ENCODE measurements at regions not wholly inside any gene's neighbourhood (a gene's known extent, or its start where the extent isn't known, plus 50 kb on each side); places are given as distances from the start of the nearest gene placed in this dataset.

DNA sequence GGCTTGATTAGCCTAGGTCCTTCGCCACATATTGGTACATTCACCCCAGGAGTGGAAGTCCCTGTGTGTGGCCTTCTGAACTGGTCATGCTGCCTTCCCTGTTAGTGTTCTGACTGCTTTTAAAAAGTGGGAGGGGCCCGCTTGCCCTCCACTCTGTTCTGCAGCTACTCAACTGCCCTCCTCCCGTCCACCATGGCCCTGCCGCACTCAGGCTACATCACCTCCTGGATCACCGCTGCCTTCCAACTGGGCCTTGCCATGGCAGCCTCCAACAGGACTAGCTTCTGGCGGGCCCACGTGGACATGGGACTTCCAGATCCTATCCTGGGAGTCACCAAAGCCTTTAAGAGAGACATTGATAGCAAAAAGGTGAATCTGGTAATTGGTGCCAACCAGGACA lies 152.1 kb upstream of the USP24 start:
- WGBS = 90% methylated on average over 6 of the region's 7 CpGs
- intact Hi-C loops (cut with DNase I) = no loop called here
- H3K4me3 ChIP-seq = no peak overlapping the region
- H3K9me3 ChIP-seq = peaks cover 0 to 6% (median 0%) of the 10 kb centered on the region in 4 donors
- no peak overlapping the region for H3K27ac ChIP-seq (replicated peaks in 1 of 4)
- H3K4me1 ChIP-seq = peaks cover 8% of the 10 kb centered on the region in 4 donors
- no peaks in the 10 kb centered on the region for H3K27me3 ChIP-seq
- peak; percentile 66 for DNase-seq (ENCODE audit: extremely low spot score)
- no peaks in the 10 kb centered on the region for H3K36me3 ChIP-seq
- TF ChIP-seq POLR2A (IDR thresholded peaks at IDR 0.05; ENCODE audit: low read depth) = no peak
- TF ChIP-seq, protein P1, sequence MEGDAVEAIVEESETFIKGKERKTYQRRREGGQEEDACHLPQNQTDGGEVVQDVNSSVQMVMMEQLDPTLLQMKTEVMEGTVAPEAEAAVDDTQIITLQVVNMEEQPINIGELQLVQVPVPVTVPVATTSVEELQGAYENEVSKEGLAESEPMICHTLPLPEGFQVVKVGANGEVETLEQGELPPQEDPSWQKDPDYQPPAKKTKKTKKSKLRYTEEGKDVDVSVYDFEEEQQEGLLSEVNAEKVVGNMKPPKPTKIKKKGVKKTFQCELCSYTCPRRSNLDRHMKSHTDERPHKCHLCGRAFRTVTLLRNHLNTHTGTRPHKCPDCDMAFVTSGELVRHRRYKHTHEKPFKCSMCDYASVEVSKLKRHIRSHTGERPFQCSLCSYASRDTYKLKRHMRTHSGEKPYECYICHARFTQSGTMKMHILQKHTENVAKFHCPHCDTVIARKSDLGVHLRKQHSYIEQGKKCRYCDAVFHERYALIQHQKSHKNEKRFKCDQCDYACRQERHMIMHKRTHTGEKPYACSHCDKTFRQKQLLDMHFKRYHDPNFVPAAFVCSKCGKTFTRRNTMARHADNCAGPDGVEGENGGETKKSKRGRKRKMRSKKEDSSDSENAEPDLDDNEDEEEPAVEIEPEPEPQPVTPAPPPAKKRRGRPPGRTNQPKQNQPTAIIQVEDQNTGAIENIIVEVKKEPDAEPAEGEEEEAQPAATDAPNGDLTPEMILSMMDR (IDR thresholded peaks at IDR 0.05) = no peak
- TF ChIP-seq POLR2AphosphoS5 (IDR thresholded peaks at IDR 0.05) = no peak
- TF ChIP-seq EP300 (IDR thresholded peaks at IDR 0.05) = no peak

GRCh38 chr1:55364216-55364615 lies 149.1 kb upstream of the USP24 start:
- H3K27me3 ChIP-seq = no peaks in the 10 kb centered on the region
- DNase-seq (ENCODE audit: extremely low spot score) = no peak
- peaks cover 8% of the 10 kb centered on the region in 4 donors for H3K4me1 ChIP-seq
- no peak overlapping the region for H3K4me3 ChIP-seq
- H3K27ac ChIP-seq (replicated peaks in 1 of 4) = peak overlapping the region in 1 of 4 donors; percentile 50
- H3K9me3 ChIP-seq = peaks cover 0 to 6% (median 0%) of the 10 kb centered on the region in 4 donors
- no peak for TF ChIP-seq POLR2AphosphoS5 (IDR thresholded peaks at IDR 0.05)
- TF ChIP-seq POLR2A (IDR thresholded peaks at IDR 0.05; ENCODE audit: low read depth) = no peak
- TF ChIP-seq, protein P1 (IDR thresholded peaks at IDR 0.05) = no peak
- no peak for TF ChIP-seq EP300 (IDR thresholded peaks at IDR 0.05)
- intact Hi-C loops (cut with DNase I) = no loop called here
- H3K36me3 ChIP-seq = no peaks in the 10 kb centered on the region
- WGBS = 94% methylated on average over 3 of the region's 3 CpGs

DNA sequence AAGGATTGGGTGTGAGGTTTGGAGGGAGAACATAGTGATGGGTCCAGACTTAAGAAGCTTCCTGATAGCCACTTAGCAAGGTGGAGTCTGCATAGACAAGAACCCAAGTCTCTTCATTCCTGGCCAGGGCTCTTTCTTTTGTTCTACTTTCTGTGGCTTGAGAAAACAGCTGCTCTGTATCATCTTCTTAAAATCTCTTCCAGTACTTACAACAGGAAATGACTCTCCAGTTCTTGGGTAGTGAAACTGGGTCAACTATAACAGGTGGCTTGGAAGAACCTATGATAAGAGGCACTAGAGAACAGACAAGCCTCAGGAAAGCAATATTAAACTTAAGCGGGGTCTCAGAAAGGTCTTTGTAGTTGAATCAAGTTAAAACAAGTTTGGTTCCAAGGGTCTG lies 148.1 kb upstream of the USP24 start:
- H3K36me3 ChIP-seq = no peaks in the 10 kb centered on the region
- peaks cover 8% of the 10 kb centered on the region in 4 donors for H3K4me1 ChIP-seq
- H3K27ac ChIP-seq (replicated peaks in 1 of 4) = peak overlapping the region; percentile 28 to 70 (median 44)
- TF ChIP-seq POLR2AphosphoS5 (IDR thresholded peaks at IDR 0.05) = peak in 1 of 2 donors; percentile 9
- no peak for TF ChIP-seq POLR2A (IDR thresholded peaks at IDR 0.05; ENCODE audit: low read depth)
- no peak for TF ChIP-seq EP300 (IDR thresholded peaks at IDR 0.05)
- TF ChIP-seq, protein P1 (IDR thresholded peaks at IDR 0.05) = no peak
- H3K9me3 ChIP-seq = peaks cover 0 to 1% (median 0%) of the 10 kb centered on the region in 4 donors
- DNase-seq (ENCODE audit: extremely low spot score) = no peak
- 41% methylated on average over 1 of the region's 1 CpG for WGBS
- intact Hi-C loops (cut with DNase I) = no loop called here
- H3K27me3 ChIP-seq = no peaks in the 10 kb centered on the region
- H3K4me3 ChIP-seq = no peak overlapping the region

DNA sequence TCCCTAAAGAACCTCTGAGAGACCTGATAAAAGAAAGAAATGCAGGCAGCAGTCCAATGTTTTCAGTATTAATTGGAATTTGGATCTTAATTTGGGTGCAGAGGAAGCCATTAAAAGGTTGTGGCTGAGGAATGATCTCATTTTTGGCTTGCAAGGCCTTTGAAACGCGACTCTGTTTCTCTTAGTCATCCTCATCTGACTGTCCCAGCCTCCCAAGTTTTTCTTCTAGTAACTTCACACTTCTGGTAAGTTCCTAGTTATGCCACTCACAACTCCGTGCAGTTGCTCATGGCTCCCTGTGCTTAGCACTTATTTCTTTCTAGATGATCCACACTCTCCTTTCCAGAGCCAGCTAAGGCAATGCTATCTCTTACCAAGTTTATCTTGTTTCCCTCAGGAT lies 147.4 kb upstream of the USP24 start:
- Histone ChIP-seq H3K27me3 (no peaks in the 10 kb centered on the region), H3K4me3 (no peak overlapping the region), H3K9me3 (no peaks in the 10 kb centered on the region), H3K27ac (replicated peaks in 1 of 4) (peak overlapping the region; percentile 28 to 70 (median 44)), H3K4me1 (peaks cover 8% of the 10 kb centered on the region in 4 donors), H3K36me3 (no peaks in the 10 kb centered on the region)
- WGBS = 35% methylated on average over 3 of the region's 3 CpGs
- DNase-seq (ENCODE audit: extremely low spot score) = no peak
- intact Hi-C loops (cut with DNase I) = no loop called here
- TF ChIP-seq EP300 (IDR thresholded peaks at IDR 0.05) = no peak
- peak; percentile 22 to 38 for TF ChIP-seq POLR2AphosphoS5 (IDR thresholded peaks at IDR 0.05)
- no peak for TF ChIP-seq POLR2A (IDR thresholded peaks at IDR 0.05; ENCODE audit: low read depth)
- TF ChIP-seq, protein P1 (IDR thresholded peaks at IDR 0.05) = no peak

- no peak for TF ChIP-seq POLR2AphosphoS5 (IDR thresholded peaks at IDR 0.05)
- TF ChIP-seq, protein P1 (IDR thresholded peaks at IDR 0.05) = no peak
- no peak for TF ChIP-seq EP300 (IDR thresholded peaks at IDR 0.05)
- TF ChIP-seq POLR2A (IDR thresholded peaks at IDR 0.05; ENCODE audit: low read depth) = no peak
- no peak overlapping the region for H3K4me3 ChIP-seq
- no peaks in the 10 kb centered on the region for H3K36me3 ChIP-seq
- peaks cover 8% of the 10 kb centered on the region in 4 donors for H3K4me1 ChIP-seq
- H3K9me3 ChIP-seq = no peaks in the 10 kb centered on the region
- intact Hi-C loops (cut with DNase I) = no loop called here
- no peaks in the 10 kb centered on the region for H3K27me3 ChIP-seq
- no peak for DNase-seq (ENCODE audit: extremely low spot score)
- 84% methylated on average over 3 of the region's 3 CpGs for WGBS
- H3K27ac ChIP-seq (replicated peaks in 1 of 4) = no peak overlapping the region
These were observed 144.4 kb upstream of the USP24 start for GRCh38 chr1:55359611-55360010.
